ENCODE measurements at regions not wholly inside any gene's neighbourhood (a gene's known extent, or its start where the extent isn't known, plus 50 kb on each side); places are given as distances from the start of the nearest gene placed in this dataset.

- no peaks in the 10 kb centered on the region for H3K36me3 Mint-ChIP-seq (ENCODE audit: low read depth)
- H3K4me3 Mint-ChIP-seq, result no peak overlapping the region
- TF ChIP-seq, protein P1, sequence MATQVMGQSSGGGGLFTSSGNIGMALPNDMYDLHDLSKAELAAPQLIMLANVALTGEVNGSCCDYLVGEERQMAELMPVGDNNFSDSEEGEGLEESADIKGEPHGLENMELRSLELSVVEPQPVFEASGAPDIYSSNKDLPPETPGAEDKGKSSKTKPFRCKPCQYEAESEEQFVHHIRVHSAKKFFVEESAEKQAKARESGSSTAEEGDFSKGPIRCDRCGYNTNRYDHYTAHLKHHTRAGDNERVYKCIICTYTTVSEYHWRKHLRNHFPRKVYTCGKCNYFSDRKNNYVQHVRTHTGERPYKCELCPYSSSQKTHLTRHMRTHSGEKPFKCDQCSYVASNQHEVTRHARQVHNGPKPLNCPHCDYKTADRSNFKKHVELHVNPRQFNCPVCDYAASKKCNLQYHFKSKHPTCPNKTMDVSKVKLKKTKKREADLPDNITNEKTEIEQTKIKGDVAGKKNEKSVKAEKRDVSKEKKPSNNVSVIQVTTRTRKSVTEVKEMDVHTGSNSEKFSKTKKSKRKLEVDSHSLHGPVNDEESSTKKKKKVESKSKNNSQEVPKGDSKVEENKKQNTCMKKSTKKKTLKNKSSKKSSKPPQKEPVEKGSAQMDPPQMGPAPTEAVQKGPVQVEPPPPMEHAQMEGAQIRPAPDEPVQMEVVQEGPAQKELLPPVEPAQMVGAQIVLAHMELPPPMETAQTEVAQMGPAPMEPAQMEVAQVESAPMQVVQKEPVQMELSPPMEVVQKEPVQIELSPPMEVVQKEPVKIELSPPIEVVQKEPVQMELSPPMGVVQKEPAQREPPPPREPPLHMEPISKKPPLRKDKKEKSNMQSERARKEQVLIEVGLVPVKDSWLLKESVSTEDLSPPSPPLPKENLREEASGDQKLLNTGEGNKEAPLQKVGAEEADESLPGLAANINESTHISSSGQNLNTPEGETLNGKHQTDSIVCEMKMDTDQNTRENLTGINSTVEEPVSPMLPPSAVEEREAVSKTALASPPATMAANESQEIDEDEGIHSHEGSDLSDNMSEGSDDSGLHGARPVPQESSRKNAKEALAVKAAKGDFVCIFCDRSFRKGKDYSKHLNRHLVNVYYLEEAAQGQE (IDR thresholded peaks at IDR 0.05; ENCODE audit: unreplicated experiment), result no peak
- TF ChIP-seq POLR2AphosphoS5 (IDR thresholded peaks at IDR 0.05; ENCODE audit: low read depth) (no peak), JUNB (IDR thresholded peaks at IDR 0.05; ENCODE audit: unreplicated experiment) (no peak), STAT1 (IDR thresholded peaks at IDR 0.05; ENCODE audit: unreplicated experiment) (no peak), CREB1 (CRISPR knock-in tag; IDR thresholded peaks at IDR 0.05; ENCODE audit: low read depth) (no peak), EZH2 (IDR thresholded peaks at IDR 0.05; ENCODE audit: low read depth, unreplicated experiment) (no peak), CTCF (conservative IDR thresholded peaks at IDR 0.05; ENCODE audit: low read depth in 2 of 2) (no peak)
- TF ChIP-seq, protein P2, sequence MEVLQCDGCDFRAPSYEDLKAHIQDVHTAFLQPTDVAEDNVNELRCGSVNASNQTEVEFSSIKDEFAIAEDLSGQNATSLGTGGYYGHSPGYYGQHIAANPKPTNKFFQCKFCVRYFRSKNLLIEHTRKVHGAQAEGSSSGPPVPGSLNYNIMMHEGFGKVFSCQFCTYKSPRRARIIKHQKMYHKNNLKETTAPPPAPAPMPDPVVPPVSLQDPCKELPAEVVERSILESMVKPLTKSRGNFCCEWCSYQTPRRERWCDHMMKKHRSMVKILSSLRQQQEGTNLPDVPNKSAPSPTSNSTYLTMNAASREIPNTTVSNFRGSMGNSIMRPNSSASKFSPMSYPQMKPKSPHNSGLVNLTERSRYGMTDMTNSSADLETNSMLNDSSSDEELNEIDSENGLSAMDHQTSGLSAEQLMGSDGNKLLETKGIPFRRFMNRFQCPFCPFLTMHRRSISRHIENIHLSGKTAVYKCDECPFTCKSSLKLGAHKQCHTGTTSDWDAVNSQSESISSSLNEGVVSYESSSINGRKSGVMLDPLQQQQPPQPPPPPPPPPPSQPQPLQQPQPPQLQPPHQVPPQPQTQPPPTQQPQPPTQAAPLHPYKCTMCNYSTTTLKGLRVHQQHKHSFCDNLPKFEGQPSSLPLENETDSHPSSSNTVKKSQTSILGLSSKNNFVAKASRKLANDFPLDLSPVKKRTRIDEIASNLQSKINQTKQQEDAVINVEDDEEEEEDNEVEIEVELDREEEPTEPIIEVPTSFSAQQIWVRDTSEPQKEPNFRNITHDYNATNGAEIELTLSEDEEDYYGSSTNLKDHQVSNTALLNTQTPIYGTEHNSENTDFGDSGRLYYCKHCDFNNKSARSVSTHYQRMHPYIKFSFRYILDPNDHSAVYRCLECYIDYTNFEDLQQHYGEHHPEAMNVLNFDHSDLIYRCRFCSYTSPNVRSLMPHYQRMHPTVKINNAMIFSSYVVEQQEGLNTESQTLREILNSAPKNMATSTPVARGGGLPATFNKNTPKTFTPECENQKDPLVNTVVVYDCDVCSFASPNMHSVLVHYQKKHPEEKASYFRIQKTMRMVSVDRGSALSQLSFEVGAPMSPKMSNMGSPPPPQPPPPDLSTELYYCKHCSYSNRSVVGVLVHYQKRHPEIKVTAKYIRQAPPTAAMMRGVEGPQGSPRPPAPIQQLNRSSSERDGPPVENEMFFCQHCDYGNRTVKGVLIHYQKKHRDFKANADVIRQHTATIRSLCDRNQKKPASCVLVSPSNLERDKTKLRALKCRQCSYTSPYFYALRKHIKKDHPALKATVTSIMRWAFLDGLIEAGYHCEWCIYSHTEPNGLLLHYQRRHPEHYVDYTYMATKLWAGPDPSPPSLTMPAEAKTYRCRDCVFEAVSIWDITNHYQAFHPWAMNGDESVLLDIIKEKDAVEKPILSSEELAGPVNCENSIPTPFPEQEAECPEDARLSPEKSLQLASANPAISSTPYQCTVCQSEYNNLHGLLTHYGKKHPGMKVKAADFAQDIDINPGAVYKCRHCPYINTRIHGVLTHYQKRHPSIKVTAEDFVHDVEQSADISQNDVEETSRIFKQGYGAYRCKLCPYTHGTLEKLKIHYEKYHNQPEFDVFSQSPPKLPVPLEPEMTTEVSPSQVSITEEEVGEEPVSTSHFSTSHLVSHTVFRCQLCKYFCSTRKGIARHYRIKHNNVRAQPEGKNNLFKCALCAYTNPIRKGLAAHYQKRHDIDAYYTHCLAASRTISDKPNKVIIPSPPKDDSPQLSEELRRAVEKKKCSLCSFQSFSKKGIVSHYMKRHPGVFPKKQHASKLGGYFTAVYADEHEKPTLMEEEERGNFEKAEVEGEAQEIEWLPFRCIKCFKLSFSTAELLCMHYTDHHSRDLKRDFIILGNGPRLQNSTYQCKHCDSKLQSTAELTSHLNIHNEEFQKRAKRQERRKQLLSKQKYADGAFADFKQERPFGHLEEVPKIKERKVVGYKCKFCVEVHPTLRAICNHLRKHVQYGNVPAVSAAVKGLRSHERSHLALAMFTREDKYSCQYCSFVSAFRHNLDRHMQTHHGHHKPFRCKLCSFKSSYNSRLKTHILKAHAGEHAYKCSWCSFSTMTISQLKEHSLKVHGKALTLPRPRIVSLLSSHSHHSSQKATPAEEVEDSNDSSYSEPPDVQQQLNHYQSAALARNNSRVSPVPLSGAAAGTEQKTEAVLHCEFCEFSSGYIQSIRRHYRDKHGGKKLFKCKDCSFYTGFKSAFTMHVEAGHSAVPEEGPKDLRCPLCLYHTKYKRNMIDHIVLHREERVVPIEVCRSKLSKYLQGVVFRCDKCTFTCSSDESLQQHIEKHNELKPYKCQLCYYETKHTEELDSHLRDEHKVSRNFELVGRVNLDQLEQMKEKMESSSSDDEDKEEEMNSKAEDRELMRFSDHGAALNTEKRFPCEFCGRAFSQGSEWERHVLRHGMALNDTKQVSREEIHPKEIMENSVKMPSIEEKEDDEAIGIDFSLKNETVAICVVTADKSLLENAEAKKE (CRISPR knock-in tag; IDR thresholded peaks at IDR 0.05), result no peak
- Histone ChIP-seq H3K27ac (ENCODE audit: low read depth) (no peak overlapping the region), H3K4me3 (no peak overlapping the region), H3K27me3 (ENCODE audit: insufficient read depth) (no peaks in the 10 kb centered on the region), H4K20me1 (replicated peaks; ENCODE audit: insufficient read depth) (no peaks in the 10 kb centered on the region), H3K79me2 (replicated peaks; ENCODE audit: insufficient read depth) (no peaks in the 10 kb centered on the region), H3K4me2 (no peak overlapping the region), H3K4me1 (ENCODE audit: insufficient read depth) (no peaks in the 10 kb centered on the region), H3F3A (replicated peaks; ENCODE audit: low read depth) (no peaks in the 10 kb centered on the region), H3K9me2 (ENCODE audit: insufficient read depth) (no peaks in the 10 kb centered on the region), H3K36me3 (ENCODE audit: insufficient read depth) (no peaks in the 10 kb centered on the region), H2AFZ (peak overlapping the region; percentile 25; the same call in 1 of the 2 replicates)
- H3K27ac Mint-ChIP-seq, result no peak overlapping the region
- no peaks in the 10 kb centered on the region for H3K27me3 Mint-ChIP-seq (ENCODE audit: insufficient read depth, low read depth, poor library complexity)
- H3K9me3 Mint-ChIP-seq, result no peaks in the 10 kb centered on the region
- H3K4me1 Mint-ChIP-seq, result peaks cover 2% of the 10 kb centered on the region; the same call in 1 of the 3 replicates
- DNase-seq (ENCODE audit: low spot score) (no peak), ATAC-seq (no peak)
Measured at GRCh38 chr5:117649821-117650220, 1075.2 kb upstream of the SEMA6A start.

Data from GM23338 (cell line).